Lung microvascular endothelial cell (primary cell): ENCODE measurements at regions not wholly inside any gene's neighbourhood (a gene's known extent, or its start where the extent isn't known, plus 50 kb on each side); places are given as distances from the start of the nearest gene placed in this dataset.

Experiments
- DNase-seq, 2 donors: peaks; one replicate each; pipeline versions ENCODE4 v3.0.0 to v3.0.0-alpha.2; 2010; ENCODE audit warnings: low read depth in 2 of 2

- DNase-seq: no peak
Observed at GRCh38 chr7:85516675-85517074, 329.8 kb upstream of the SEMA3D start.

GRCh38 chr7:85512790-85513189, 325.9 kb upstream of the SEMA3D start:
- DNase-seq: no peak

DNA sequence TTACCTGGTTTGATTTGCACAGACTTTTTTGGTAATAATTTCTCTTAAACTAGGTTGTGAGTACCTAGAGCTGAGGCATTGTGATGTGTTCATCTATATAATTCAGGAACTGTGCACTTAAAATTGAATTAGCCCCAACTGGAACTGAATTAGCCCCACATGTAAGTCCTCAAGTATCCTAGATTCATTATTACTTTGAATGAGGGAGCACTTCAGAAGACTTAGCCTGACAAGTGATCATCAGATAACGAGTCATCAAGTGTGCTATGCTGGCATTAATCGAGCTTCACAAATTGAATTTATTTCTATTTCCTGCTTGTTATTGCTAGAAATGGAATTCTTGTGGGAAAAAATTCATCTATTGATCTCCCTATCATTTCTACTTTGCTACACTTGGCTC, 323.4 kb upstream of the SEMA3D start:
- DNase-seq: no peak

- no peak for DNase-seq
Observed at GRCh38 chr7:85509476-85509875, 322.6 kb upstream of the SEMA3D start.

DNA sequence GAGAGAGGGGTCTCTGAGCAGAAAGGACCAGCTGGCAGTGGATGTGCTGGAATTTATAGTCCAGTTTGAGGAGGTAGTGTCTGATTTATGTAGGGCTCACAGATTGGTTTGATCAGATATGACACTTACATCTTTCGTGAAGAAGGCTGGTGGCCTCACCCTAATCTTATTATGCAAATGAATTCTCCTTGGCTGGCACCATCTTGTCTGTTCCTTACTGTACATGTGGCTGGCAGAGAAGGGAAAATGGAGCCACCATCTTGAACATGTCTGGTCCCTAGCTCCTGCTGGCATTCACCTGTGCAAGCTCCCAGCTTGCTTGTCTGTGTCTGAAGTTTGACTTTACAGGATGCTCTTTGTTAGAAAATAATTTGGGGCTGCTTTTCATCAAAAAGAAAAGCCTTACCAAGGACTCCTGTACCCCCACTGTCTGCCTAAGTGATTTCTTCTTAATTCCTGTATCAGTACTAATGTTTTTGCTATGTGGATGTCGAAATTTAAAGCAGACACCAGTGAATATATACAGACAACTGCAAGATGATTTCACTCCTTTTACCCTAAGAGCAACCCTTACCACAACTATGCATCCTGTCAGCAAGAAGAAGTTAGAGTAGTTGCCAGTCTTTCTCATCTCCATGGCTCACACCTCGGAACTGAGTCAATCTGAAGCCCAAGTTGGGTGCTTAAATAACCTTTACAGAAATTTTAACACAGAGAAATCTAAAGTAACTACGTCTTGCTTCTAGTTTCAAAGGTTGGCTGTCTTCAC, 322.0 kb upstream of the SEMA3D start:
- DNase-seq: no peak

- DNase-seq: no peak
Observed at GRCh38 chr7:85498031-85498430, 311.2 kb upstream of the SEMA3D start.

DNA sequence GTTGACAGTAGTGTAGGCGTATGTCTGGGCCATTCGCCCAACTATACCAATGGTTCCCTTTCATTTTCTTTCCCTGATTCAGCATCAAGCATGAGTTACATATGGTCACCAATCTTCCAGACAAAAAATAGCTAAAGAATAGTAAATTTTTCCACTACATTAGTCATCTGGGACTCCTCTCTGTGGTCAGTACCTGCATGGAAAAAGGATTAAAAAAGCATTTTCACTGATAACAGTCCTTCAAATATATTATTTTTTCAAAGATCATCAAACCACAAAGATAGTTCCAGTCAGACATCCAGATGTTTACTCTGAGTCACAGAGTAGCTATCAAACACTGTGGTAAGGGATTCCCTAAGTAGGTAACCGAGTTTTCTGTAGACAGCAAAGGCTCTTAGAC, 302.6 kb upstream of the SEMA3D start:
- no peak for DNase-seq

- no peak for DNase-seq
Observed at GRCh38 chr7:85488406-85488805, 301.6 kb upstream of the SEMA3D start.

DNA sequence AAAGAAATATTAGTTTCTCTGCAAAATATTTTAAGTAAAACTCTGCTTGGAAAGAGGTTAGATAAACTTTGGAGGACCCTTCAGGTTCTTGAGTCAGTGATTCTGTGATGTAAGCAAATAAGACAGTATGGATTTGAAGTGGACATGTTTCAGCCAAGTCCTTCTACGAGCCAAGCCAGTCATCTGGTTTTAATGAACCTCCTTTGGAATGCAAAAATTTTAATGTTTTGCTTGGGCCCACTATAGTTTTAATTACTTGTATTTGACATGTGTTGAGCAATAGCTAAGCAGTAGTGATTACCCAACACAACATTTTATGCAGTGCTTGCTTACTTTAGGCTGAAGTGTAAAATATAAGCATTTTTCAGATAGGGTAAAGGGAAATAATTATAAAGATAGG, 296.3 kb upstream of the SEMA3D start:
- DNase-seq: no peak

DNA sequence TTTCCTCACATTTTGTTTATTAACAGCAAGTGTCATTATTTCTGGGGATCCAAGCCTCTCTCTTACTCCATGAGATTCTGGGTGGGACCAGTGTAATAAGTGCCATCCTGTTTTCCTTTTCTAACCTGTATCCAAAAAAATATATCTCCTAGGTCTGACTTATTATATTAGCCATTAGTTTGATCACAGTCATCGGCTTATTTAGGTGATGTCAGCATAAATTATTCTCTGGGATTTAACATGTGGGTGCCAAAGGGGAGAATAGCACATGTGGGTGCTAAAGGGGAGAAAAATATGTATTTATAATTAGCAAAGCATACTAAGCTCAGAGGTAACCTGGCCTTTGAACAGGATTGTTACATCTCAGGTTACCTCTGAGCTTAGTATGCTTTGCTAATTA, 293.8 kb upstream of the SEMA3D start:
- no peak for DNase-seq

- no peak for DNase-seq
Observed at GRCh38 chr7:85479918-85480643, 293.2 kb upstream of the SEMA3D start.

DNA sequence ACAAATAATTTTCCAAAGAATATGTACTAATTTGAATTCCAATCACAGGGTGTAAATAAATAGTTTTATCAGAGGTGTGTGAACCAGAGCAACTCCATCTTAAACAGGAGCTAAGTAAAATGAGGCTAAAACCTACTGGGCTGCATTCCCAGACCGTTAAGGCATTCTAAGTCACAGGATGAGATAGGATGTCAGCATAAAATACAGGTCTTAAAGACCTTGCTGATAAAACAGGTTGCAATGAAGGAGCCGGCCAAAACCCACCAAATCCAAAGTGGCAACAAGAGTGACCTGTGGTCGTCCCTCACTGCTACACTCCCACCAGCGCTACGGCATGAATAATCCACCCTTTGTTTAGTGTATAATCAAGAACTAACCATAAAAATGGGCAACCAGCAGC, 291.7 kb upstream of the SEMA3D start:
- DNase-seq: no peak

DNA sequence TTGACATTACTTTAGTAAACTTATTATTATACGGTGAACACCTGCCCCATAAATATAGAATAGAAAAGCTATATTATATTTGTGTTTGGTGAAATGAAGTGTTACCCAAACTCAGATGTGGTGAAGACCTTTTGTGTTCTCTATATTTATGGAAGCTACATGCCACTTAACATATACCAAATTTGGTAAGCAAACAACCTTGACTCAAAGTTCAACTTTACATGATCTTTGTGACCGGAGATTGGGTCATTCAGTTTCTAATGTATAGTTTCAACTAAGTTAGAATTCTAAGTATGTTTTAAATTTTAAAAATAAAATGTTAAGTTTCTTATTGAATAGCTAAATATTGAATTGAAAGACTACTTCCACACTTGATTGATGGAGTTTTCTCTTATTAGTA, 288.6 kb upstream of the SEMA3D start:
- no peak for DNase-seq

- no peak for DNase-seq
Observed at GRCh38 chr7:85475071-85475470, 288.2 kb upstream of the SEMA3D start.

GRCh38 chr7:85474234-85474633, 287.4 kb upstream of the SEMA3D start:
- DNase-seq: no peak

DNA sequence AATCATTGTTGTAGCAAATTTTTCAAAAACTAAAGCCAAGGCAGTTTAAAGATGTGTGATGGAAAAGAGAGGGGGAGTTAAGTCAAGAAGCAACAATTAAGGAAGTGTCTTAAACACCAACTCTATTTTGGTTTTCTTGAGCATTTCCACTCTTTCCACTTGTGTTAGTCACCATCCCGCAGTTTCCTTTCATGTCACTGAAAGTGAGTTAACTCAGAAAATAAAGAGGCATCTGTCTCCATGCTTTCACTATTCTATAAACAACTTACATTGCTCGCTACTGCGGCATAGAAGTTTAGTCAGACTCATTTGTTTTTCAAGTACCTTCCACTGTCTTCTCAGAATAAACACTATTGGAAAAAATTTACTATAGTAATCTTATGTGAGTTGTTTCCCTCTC, 284.9 kb upstream of the SEMA3D start:
- peak in 1 of 2 donors; percentile 69 for DNase-seq

DNA sequence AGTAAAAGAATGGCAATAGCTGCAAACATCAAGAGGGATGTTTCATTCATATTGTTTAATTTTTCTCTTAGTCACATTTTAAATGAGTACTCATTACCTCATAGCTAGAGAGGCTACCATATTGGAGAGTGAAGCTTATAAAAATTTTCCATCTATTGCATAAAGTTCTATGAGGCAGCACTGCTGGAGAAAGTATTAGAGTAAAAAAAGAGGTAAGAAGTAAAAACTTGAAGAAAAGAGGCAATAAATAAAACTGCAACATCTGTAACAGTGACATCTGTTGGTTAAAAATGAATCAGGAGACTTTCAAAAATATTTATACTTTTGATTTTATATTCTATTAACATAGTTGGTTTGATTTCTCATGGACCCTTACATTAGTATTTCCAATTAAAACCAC, 284.5 kb upstream of the SEMA3D start:
- DNase-seq: no peak

- no peak for DNase-seq
Observed at GRCh38 chr7:85469446-85470010, 282.7 kb upstream of the SEMA3D start.

DNA sequence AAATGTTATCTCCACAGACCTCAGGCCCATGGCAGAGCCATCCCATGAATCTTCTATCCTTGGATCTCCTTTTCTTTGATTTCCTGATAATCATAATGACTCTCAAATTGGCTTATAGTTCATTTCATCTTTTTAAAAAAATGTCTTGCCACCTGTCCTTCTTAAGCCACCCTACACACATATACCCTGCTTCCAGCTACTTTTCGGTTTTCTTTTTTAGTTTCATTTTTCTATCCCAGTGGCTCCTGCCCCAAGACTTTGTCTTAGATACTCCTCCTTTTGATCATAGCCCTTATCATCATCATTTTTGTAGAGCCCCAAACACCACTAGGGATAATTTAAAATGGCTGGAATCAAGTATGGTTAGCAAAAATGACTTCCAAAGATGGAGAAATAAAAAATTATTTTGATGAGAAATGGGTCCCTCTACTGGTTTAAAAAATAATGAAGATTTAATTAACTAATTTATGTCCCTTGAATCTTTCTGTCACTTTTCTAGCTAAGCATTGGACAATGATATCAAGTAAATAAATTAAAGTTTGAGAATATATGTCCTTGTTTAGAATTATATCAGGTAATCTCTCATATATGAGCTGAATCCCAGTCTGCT, 277.3 kb upstream of the SEMA3D start:
- DNase-seq: peak in 1 of 2 donors; percentile 27

DNA sequence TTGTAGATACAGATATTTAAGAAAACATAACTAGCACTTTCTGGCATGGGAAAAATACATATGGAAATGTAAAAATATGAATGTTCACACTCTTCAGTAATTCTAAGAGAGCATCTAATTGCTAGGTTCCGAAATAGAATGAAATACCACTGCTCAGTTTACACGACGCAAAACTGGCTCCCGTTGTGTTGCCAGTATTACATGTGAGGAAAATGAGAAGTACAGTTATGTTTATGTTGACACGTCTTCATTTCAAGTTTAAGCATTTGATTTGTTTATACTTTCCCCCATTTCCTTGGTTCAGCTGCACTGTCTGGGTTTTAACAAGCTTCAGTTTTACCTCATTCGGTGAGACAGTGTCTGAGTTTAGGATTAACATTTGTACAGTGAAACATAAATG, 275.8 kb upstream of the SEMA3D start:
- no peak for DNase-seq

DNA sequence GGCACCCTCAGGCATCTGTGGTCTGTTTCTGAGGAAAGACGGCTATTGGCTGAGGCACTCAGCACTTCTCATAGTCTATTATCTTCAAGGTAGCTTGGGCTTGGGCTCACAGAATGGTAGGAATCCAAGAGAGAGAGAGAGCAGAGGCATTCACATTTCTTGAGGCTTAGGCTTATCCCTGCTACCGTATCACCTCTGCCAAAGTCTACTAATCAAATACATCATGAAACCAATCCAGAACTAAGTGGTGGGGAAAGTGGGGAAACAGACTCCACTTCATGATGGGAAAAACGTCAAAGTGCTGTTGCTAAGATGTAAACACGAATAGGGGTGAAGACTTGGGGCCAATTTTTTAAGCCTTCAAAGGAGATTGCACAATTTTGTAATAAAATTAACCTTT, 271.1 kb upstream of the SEMA3D start:
- no peak for DNase-seq

DNA sequence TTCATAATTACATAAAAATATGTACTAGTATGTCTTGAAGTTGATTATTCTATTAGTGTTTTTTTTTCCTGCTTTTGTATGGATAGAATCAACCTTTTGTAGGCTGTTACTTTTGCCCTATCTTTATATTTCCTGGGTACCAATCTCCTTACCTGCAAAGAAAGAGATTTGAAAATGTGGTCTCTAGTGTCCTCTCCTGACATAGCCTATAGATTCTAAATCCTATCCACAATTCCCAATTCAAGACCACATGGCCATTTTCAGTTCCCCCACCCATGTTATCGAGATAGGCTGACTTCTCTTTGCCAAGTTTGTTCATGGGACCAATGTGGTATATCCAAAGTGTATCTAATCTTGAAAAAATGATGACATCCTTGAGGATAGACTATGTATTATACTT, 269.4 kb upstream of the SEMA3D start:
- no peak for DNase-seq

- DNase-seq: no peak
Observed at GRCh38 chr7:85454904-85455303, 268.0 kb upstream of the SEMA3D start.
